T-helper 1 cell (primary cell): ENCODE measurements at regions not wholly inside any gene's neighbourhood (a gene's known extent, or its start where the extent isn't known, plus 50 kb on each side); places are given as distances from the start of the nearest gene placed in this dataset.

Source experiments
- DNase-seq, 5 donors: peaks; one replicate each; pipeline ENCODE4 v3.0.0-alpha.2; 2012 to 2020

- DNase-seq: no peak
Observed at GRCh38 chr3:86257955-86258641, 732.9 kb downstream of the VGLL3 start.

- no peak for DNase-seq
Observed at GRCh38 chr3:86254480-86254879, 736.5 kb downstream of the VGLL3 start.

GRCh38 chr3:86251781-86252180 lies 739.2 kb downstream of the VGLL3 start:
- DNase-seq: no peak

GRCh38 chr3:86249833-86250232 lies 741.1 kb downstream of the VGLL3 start:
- DNase-seq: no peak

- no peak for DNase-seq
Observed at GRCh38 chr3:86245360-86245759, 745.6 kb downstream of the VGLL3 start.

GRCh38 chr3:86244905-86245304 lies 746.0 kb downstream of the VGLL3 start:
- DNase-seq: no peak

- DNase-seq: no peak
Observed at GRCh38 chr3:86239946-86240345, 751.0 kb downstream of the VGLL3 start.

GRCh38 chr3:86234506-86235254 lies 756.3 kb downstream of the VGLL3 start:
- DNase-seq: no peak

GRCh38 chr3:86230762-86231161 lies 760.2 kb downstream of the VGLL3 start:
- DNase-seq: no peak

- DNase-seq: no peak
Observed at GRCh38 chr3:86229775-86230094, 761.2 kb downstream of the VGLL3 start.

GRCh38 chr3:86229086-86229774 lies 761.7 kb downstream of the VGLL3 start:
- DNase-seq: no peak

- DNase-seq: no peak
Observed at GRCh38 chr3:86228101-86228500, 762.8 kb downstream of the VGLL3 start.

GRCh38 chr3:86225461-86225860 lies 765.5 kb downstream of the VGLL3 start:
- DNase-seq: no peak

GRCh38 chr3:86221601-86222000 lies 769.3 kb downstream of the VGLL3 start:
- DNase-seq: no peak

GRCh38 chr3:86208772-86209171 lies 782.2 kb downstream of the VGLL3 start:
- no peak for DNase-seq

GRCh38 chr3:86182606-86183005 lies 808.3 kb downstream of the VGLL3 start:
- no peak for DNase-seq

GRCh38 chr3:86180696-86181095 lies 810.3 kb downstream of the VGLL3 start:
- no peak for DNase-seq

- DNase-seq: no peak
Observed at GRCh38 chr3:86178095-86178494, 812.9 kb downstream of the VGLL3 start.

GRCh38 chr3:86176445-86176784 lies 814.5 kb downstream of the VGLL3 start:
- DNase-seq: no peak

- DNase-seq: no peak
Observed at GRCh38 chr3:86175593-86176444, 815.1 kb downstream of the VGLL3 start.

- DNase-seq: no peak
Observed at GRCh38 chr3:86175051-86175536, 815.9 kb downstream of the VGLL3 start.

- DNase-seq: no peak
Observed at GRCh38 chr3:86173401-86173800, 817.5 kb downstream of the VGLL3 start.

GRCh38 chr3:86168512-86168911 lies 822.4 kb downstream of the VGLL3 start:
- no peak for DNase-seq
